ENCODE measurements at regions not wholly inside any gene's neighbourhood (a gene's known extent, or its start where the extent isn't known, plus 50 kb on each side); places are given as distances from the start of the nearest gene placed in this dataset.

DNA sequence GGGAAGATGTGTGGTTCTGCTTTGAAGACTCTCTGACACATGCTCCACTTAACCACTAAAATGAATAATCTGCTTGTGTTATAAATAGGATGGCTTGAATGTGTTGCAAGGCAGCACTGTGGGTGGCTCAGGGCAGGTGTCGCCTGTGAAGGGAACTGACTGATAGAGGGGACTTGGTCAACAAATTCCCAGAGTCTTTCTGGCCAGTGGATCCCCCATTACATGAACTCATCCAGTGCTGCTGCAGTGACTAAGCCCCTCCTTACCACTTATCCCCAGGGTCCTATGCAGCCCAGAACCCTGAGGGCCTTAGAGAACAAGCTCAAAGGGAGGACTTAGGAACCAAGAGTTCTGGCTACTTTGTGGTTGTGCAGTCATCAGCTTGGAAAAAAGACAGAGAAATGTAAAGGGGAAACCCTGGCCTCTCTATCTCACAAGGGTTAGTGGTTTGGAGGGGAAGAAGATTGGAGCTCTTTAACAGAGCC lies 226.2 kb upstream of the TNP1 start:
- TF ChIP-seq, protein P1, sequence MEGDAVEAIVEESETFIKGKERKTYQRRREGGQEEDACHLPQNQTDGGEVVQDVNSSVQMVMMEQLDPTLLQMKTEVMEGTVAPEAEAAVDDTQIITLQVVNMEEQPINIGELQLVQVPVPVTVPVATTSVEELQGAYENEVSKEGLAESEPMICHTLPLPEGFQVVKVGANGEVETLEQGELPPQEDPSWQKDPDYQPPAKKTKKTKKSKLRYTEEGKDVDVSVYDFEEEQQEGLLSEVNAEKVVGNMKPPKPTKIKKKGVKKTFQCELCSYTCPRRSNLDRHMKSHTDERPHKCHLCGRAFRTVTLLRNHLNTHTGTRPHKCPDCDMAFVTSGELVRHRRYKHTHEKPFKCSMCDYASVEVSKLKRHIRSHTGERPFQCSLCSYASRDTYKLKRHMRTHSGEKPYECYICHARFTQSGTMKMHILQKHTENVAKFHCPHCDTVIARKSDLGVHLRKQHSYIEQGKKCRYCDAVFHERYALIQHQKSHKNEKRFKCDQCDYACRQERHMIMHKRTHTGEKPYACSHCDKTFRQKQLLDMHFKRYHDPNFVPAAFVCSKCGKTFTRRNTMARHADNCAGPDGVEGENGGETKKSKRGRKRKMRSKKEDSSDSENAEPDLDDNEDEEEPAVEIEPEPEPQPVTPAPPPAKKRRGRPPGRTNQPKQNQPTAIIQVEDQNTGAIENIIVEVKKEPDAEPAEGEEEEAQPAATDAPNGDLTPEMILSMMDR (conservative IDR thresholded peaks at IDR 0.05 in 1 of 2, IDR thresholded peaks at IDR 0.05 in 1 of 2; ENCODE audit: extremely low read depth in 1 of 2, insufficient read depth in 1 of 2, low read depth in 1 of 2, low read length in 2 of 2): no peak
- no peak for TF ChIP-seq EZH2 (IDR thresholded peaks at IDR 0.05; ENCODE audit: borderline replicate concordance, low read length)
